Upper lobe of left lung (tissue), 6 donors: ENCODE measurements at regions not wholly inside any gene's neighbourhood (a gene's known extent, or its start where the extent isn't known, plus 50 kb on each side); places are given as distances from the start of the nearest gene placed in this dataset.
"Not testable (repeated sequence)": the region's sequence is repeated elsewhere in the genome, so short reads cannot be mapped to it uniquely, and the experiment has no call there.

Source experiments
- ATAC-seq, 2 donors: fragments of 200-7000 bp; cut with Tn5 transposase; one replicate each; pipeline ENCODE4 v1.9.1; 2022; ENCODE audit warnings: mild to moderate bottlenecking in 2 of 2, moderate library complexity in 2 of 2; ENCODE audit not compliant: low FRiP score in 2 of 2
- DNase-seq, 2 donors: peaks; one replicate each; pipeline ENCODE4 v3.0.0-alpha.2; 2019 to 2020
- H3K27ac ChIP-seq, 4 donors: fragments of 200-600 bp; sonication (generic); one replicate each; pipeline ENCODE4 v1.5.1; 2016 to 2019
- H3K27me3 ChIP-seq, 4 donors: fragments of 200-600 bp; sonication (generic); one replicate each; pipeline ENCODE4 v1.5.1; 2017 to 2019
- H3K36me3 ChIP-seq, 4 donors: fragments of 200-600 bp; sonication (generic); one replicate each; pipeline ENCODE4 v1.5.1; 2016 to 2019
- H3K4me1 ChIP-seq, 4 donors: fragments of 200-600 bp; sonication (generic); one replicate each; pipeline ENCODE4 v1.5.1; 2018 to 2019
- H3K4me3 ChIP-seq, 4 donors: fragments of 200-600 bp; sonication (generic); one replicate each; pipeline ENCODE4 v1.5.1; 2017 to 2019; ENCODE audit warnings: mild to moderate bottlenecking in 2 of 4, moderate library complexity in 1 of 4
- H3K9me3 ChIP-seq, 4 donors: fragments of 200-600 bp; sonication (generic); one replicate each; pipeline ENCODE4 v1.5.1; 2018 to 2019
- CTCF ChIP-seq, 6 experiments: fragments of 450-650 bp in 4 of 6; fragments of 200-600 bp in 2 of 6; sonication (generic) in 2 of 6; IDR thresholded peaks; one replicate each; pipeline ENCODE4 v1.5.1; 2016 to 2019; ENCODE audit warnings: antibody characterized with exemption in 6 of 6
- EP300 ChIP-seq, 4 donors: sonication (generic); formaldehyde crosslinking; IDR thresholded peaks; one replicate each; pipeline ENCODE4 v1.5.1; 2017; ENCODE audit warnings: antibody characterized with exemption in 4 of 4, control low read depth in 2 of 4
- POLR2A ChIP-seq, 4 donors: fragments of 450-650 bp; IDR thresholded peaks; one replicate each; pipeline ENCODE4 v1.5.1; 2016 to 2017; ENCODE audit warnings: antibody characterized with exemption in 4 of 4, mild to moderate bottlenecking in 2 of 4
- POLR2AphosphoS5 ChIP-seq, 2 donors: sonication (generic); formaldehyde crosslinking; IDR thresholded peaks; one replicate each; pipeline ENCODE4 v1.5.1; 2017; ENCODE audit warnings: antibody characterized with exemption in 2 of 2
- WGBS, 2 donors: methylation state at CpG; one replicate each; pipeline ENCODE4 v1.1.5; 2017 to 2018; 5-methylcytosine and 5-hydroxymethylcytosine counted together
- donor health status: DM: no; HTN: no; CAD: no; lungs with moderate emphysema.
- donor health status: DM: no; HTN: yes; CAD: no; lungs with severe emphysema.

DNA sequence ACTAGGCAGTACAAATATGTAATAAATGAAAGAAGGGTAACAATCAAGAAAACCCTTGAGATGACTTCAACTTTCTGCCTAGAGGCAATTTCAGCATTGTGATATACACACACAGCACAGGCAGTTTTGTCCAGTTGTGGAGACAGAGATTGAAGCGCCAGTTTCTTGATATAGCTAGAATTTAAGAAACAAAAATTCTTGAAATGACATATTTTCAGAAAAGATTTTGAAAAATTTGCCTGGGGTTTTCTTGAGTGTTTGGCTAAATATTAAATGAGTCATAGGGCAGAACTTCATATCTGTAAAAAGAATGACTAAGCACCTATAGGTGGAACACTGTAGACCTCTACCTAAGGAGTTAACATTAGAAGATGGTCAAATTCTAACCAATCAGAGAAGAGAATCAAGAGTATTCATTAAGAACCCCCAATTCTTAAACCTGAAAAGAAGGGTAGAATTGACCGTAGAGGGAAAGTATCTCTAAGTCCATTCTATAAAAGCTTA, 1266.8 kb upstream of the TMEFF2 start:
- TF ChIP-seq POLR2A (IDR thresholded peaks at IDR 0.05) (no peak), POLR2AphosphoS5 (IDR thresholded peaks at IDR 0.05) (no peak), EP300 (IDR thresholded peaks at IDR 0.05) (no peak), CTCF (IDR thresholded peaks at IDR 0.05) (no peak)
- Histone ChIP-seq H3K4me1 (no peaks in the 10 kb centered on the region), H3K9me3 (no peaks in the 10 kb centered on the region), H3K4me3 (no peak overlapping the region), H3K27ac (no peak overlapping the region), H3K36me3 (no peaks in the 10 kb centered on the region), H3K27me3 (no peaks in the 10 kb centered on the region)
- ATAC-seq (no peak), DNase-seq (no peak)
- 90 to 93% methylated on average over 2 of the region's 2 CpGs for WGBS, 2 donors

- Histone ChIP-seq H3K4me3 (no peak overlapping the region), H3K9me3 (no peaks in the 10 kb centered on the region), H3K27me3 (no peaks in the 10 kb centered on the region), H3K4me1 (no peaks in the 10 kb centered on the region), H3K27ac (no peak overlapping the region), H3K36me3 (no peaks in the 10 kb centered on the region)
- no peak for ATAC-seq
- no peak for TF ChIP-seq CTCF (IDR thresholded peaks at IDR 0.05)
- WGBS, 2 donors = 86 to 88% methylated on average over 2 of the region's 2 CpGs
- DNase-seq = no peak
These were observed 1252.2 kb upstream of the TMEFF2 start for GRCh38 chr2:193446967-193447366.

DNA sequence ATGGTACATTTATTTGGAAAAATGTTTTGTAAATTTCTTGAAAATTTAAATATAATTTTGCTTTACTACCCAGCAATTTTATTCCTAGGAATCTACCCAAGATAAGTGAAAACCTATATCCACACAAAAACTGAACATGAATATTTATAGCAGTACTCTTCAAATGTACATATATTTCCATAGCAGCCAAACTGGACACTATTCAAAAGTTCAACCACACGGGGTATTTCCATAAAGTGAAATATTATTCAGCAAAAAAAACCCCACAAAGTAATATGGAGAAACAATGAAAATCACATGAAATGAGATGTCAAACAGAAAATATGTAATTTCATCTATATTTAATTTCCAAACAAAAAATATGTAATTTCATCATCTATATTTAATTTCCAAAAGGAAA, 1247.6 kb upstream of the TMEFF2 start:
- Histone ChIP-seq H3K36me3 (no peaks in the 10 kb centered on the region), H3K4me3 (no peak overlapping the region), H3K9me3 (no peaks in the 10 kb centered on the region), H3K27ac (no peak overlapping the region), H3K4me1 (no peaks in the 10 kb centered on the region), H3K27me3 (no peaks in the 10 kb centered on the region)
- no peak for ATAC-seq
- WGBS, 2 donors = 68 to 73% methylated on average over 1 of the region's 1 CpG
- no peak for DNase-seq
- TF ChIP-seq EP300 (IDR thresholded peaks at IDR 0.05) = no peak
- no peak for TF ChIP-seq POLR2A (IDR thresholded peaks at IDR 0.05)
- TF ChIP-seq POLR2AphosphoS5 (IDR thresholded peaks at IDR 0.05) = no peak
- no peak for TF ChIP-seq CTCF (IDR thresholded peaks at IDR 0.05)

- ATAC-seq = no peak
These were observed 1233.6 kb upstream of the TMEFF2 start for GRCh38 chr2:193428336-193428818.

DNA sequence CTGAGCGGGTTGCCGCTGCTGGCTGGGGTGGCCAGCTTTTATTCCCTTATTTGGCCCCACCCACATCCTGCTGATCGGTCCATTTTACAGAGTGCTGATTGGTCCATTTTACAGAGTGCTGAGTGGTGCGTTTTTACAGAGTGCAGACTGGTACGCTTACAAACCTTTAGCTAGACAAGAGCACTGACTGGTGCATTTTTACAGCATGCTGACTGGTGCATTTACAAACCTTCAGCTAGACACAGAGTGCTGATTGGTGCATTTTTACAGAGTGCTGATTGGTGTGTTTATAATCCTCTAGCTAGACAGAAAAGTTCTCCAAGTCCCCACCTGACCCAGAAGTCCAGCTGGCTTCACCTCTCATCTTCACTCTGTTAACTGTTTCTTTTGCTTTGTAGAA, 1217.6 kb upstream of the TMEFF2 start:
- not testable (repeated sequence) for H3K27ac ChIP-seq, ATAC-seq
- 89 to 91% methylated on average over 5 of the region's 5 CpGs for WGBS, 2 donors

More at GRCh38 chr2:193428336-193428818, 1233.6 kb upstream of the TMEFF2 start:
- TF ChIP-seq CTCF (IDR thresholded peaks at IDR 0.05) (no peak), EP300 (IDR thresholded peaks at IDR 0.05) (no peak), POLR2AphosphoS5 (IDR thresholded peaks at IDR 0.05) (no peak), POLR2A (IDR thresholded peaks at IDR 0.05) (no peak)
- Histone ChIP-seq H3K9me3 (no peaks in the 10 kb centered on the region), H3K4me3 (no peak overlapping the region), H3K27me3 (no peaks in the 10 kb centered on the region), H3K4me1 (no peaks in the 10 kb centered on the region), H3K36me3 (no peaks in the 10 kb centered on the region), H3K27ac (no peak overlapping the region)
- WGBS, 2 donors = 33 to 36% methylated on average over 3 of the region's 3 CpGs
- DNase-seq = no peak

More for the DNA sequence above, 1217.6 kb upstream of the TMEFF2 start:
- H3K9me3 ChIP-seq, DNase-seq, H3K36me3 ChIP-seq, H3K4me1 ChIP-seq, H3K4me3 ChIP-seq, H3K27me3 ChIP-seq: not testable (repeated sequence)
